ENCODE measurements at regions not wholly inside any gene's neighbourhood (a gene's known extent, or its start where the extent isn't known, plus 50 kb on each side); places are given as distances from the start of the nearest gene placed in this dataset.
A peak's percentile ranks its signal among the peaks of the same experiment; 100 is the strongest.

GRCh38 chr20:56993020-56993559 is 273.4 kb downstream of the BMP7 start:
- no peaks in the 10 kb centered on the region for H3K36me3 ChIP-seq
- H3K27me3 ChIP-seq: no peaks in the 10 kb centered on the region
- H3K4me1 ChIP-seq: no peaks in the 10 kb centered on the region
- H3K27ac ChIP-seq: no peak overlapping the region
- intact Hi-C loops (cut with DNase I): no loop called here
- no peak for TF ChIP-seq CTCF (IDR thresholded peaks at IDR 0.05)
- TF ChIP-seq POLR2A (IDR thresholded peaks at IDR 0.05): no peak
- no peaks in the 10 kb centered on the region for H3K9me3 ChIP-seq
- DNase-seq: no peak
- no peak overlapping the region for H3K4me3 ChIP-seq
- ATAC-seq: no peak
- WGBS (ENCODE audit: insufficient coverage, low coverage, low lambda C conversion rate, missing lambda C conversion rate): 55% methylated on average over 3 of the region's 3 CpGs

GRCh38 chr20:56994006-56994405 is 272.4 kb downstream of the BMP7 start:
- H3K4me3 ChIP-seq: no peak overlapping the region
- no peak for ATAC-seq
- peaks cover 0 to 5% (median 0%) of the 10 kb centered on the region in 4 donors for H3K9me3 ChIP-seq
- H3K36me3 ChIP-seq: no peaks in the 10 kb centered on the region
- 10% methylated on average over 2 of the region's 8 CpGs for WGBS (ENCODE audit: insufficient coverage, low coverage, low lambda C conversion rate, missing lambda C conversion rate)
- no peaks in the 10 kb centered on the region for H3K27me3 ChIP-seq
- intact Hi-C loops (cut with DNase I): no loop called here
- H3K27ac ChIP-seq: no peak overlapping the region
- no peaks in the 10 kb centered on the region for H3K4me1 ChIP-seq
- TF ChIP-seq POLR2A (IDR thresholded peaks at IDR 0.05) (no peak), CTCF (IDR thresholded peaks at IDR 0.05) (no peak)
- DNase-seq: peak in 1 of 3 donors; percentile 20

GRCh38 chr20:56995149-56995548 is 271.3 kb downstream of the BMP7 start:
- intact Hi-C loops (cut with DNase I): no loop called here
- no peak overlapping the region for H3K27ac ChIP-seq
- 56% methylated on average over 3 of the region's 9 CpGs for WGBS (ENCODE audit: insufficient coverage, low coverage, low lambda C conversion rate, missing lambda C conversion rate)
- no peak for TF ChIP-seq CTCF (IDR thresholded peaks at IDR 0.05)
- no peak for TF ChIP-seq POLR2A (IDR thresholded peaks at IDR 0.05)
- peaks cover 0 to 5% (median 0%) of the 10 kb centered on the region in 4 donors for H3K9me3 ChIP-seq
- H3K4me3 ChIP-seq: no peak overlapping the region
- no peaks in the 10 kb centered on the region for H3K36me3 ChIP-seq
- H3K4me1 ChIP-seq: no peaks in the 10 kb centered on the region
- DNase-seq (no peak), ATAC-seq (no peak)
- no peaks in the 10 kb centered on the region for H3K27me3 ChIP-seq

- DNase-seq: peak in 1 of 3 donors; percentile 25
- 20% methylated on average over 8 of the region's 12 CpGs for WGBS (ENCODE audit: insufficient coverage, low coverage, low lambda C conversion rate, missing lambda C conversion rate)
- no peak for ATAC-seq
- Histone ChIP-seq H3K27me3 (no peaks in the 10 kb centered on the region), H3K4me1 (no peaks in the 10 kb centered on the region), H3K36me3 (no peaks in the 10 kb centered on the region), H3K4me3 (no peak overlapping the region), H3K27ac (no peak overlapping the region), H3K9me3 (peaks cover 0 to 5% (median 0%) of the 10 kb centered on the region in 4 donors)
- intact Hi-C loops (cut with DNase I): no loop called here
- TF ChIP-seq POLR2A (IDR thresholded peaks at IDR 0.05): no peak
- TF ChIP-seq CTCF (IDR thresholded peaks at IDR 0.05): peak; percentile 15 to 41 (median 23)
These were observed 270.8 kb downstream of the BMP7 start for GRCh38 chr20:56995635-56996075.

- no CpG with 5 or more reads among the region's 2 CpGs for WGBS (ENCODE audit: insufficient coverage, low coverage, low lambda C conversion rate, missing lambda C conversion rate)
These were observed 269.9 kb downstream of the BMP7 start for GRCh38 chr20:56996533-56996932.

More at GRCh38 chr20:56996533-56996932, 269.9 kb downstream of the BMP7 start:
- Histone ChIP-seq H3K4me1 (no peaks in the 10 kb centered on the region), H3K27me3 (no peaks in the 10 kb centered on the region), H3K4me3 (no peak overlapping the region), H3K36me3 (no peaks in the 10 kb centered on the region), H3K9me3 (peaks cover 0 to 5% (median 0%) of the 10 kb centered on the region in 4 donors), H3K27ac (no peak overlapping the region)
- intact Hi-C loops (cut with DNase I): no loop called here
- DNase-seq: no peak
- TF ChIP-seq POLR2A (IDR thresholded peaks at IDR 0.05) (no peak), CTCF (IDR thresholded peaks at IDR 0.05) (no peak)
- no peak for ATAC-seq

Measured in right lobe of liver (tissue), 6 donors.